Activated CD4-positive, alpha-beta T cell treated with anti-CD3 and anti-CD28 coated beads, Interleukin-2, amount 10 ng/mL, durations not matched to agents 24 days and 14 days (primary cell): ENCODE measurements at regions not wholly inside any gene's neighbourhood (a gene's known extent, or its start where the extent isn't known, plus 50 kb on each side); places are given as distances from the start of the nearest gene placed in this dataset.
"Not testable (repeated sequence)": the region's sequence is repeated elsewhere in the genome, so short reads cannot be mapped to it uniquely, and the experiment has no call there.

Experiments used
- DNase-seq: peaks from one replicate; pipeline ENCODE4 v3.0.0; 2022
- H3K27ac Mint-ChIP-seq: one replicate; pipeline ENCODE4 v1.8.0; 2022; ENCODE audit warnings: mild to moderate bottlenecking, mixed read lengths
- H3K27me3 Mint-ChIP-seq: one replicate; pipeline ENCODE4 v1.8.0; 2022; ENCODE audit warnings: mixed read lengths
- H3K36me3 Mint-ChIP-seq: one replicate; pipeline ENCODE4 v1.8.0; 2022; ENCODE audit warnings: low read depth, mild to moderate bottlenecking, mixed read lengths
- H3K4me1 Mint-ChIP-seq: one replicate; pipeline ENCODE4 v1.8.0; 2021; ENCODE audit warnings: mixed read lengths
- H3K4me3 Mint-ChIP-seq: one replicate; pipeline ENCODE4 v1.8.0; 2022; ENCODE audit warnings: mild to moderate bottlenecking, moderate library complexity, mixed read lengths
- H3K9me3 Mint-ChIP-seq: one replicate; pipeline ENCODE4 v1.8.0; 2021; ENCODE audit warnings: mixed read lengths
- intact Hi-C: fragments of 100-400 bp; cut with micrococcal nuclease; formaldehyde crosslinking; loops from one replicate; pipeline ENCODE4 v1.15.1; 2023

- Mint-ChIP-seq H3K27me3 (peaks cover 6% of the 10 kb centered on the region), H3K36me3 (no peaks in the 10 kb centered on the region), H3K27ac (no peak overlapping the region), H3K4me1 (no peaks in the 10 kb centered on the region), H3K4me3 (no peak overlapping the region), H3K9me3 (no peaks in the 10 kb centered on the region)
- no peak for DNase-seq
- intact Hi-C loops: no loop called here
Observed at GRCh38 chr11:88061111-88061510, 114.1 kb downstream of the RAB38 start.

- H3K27ac Mint-ChIP-seq: no peak overlapping the region
- no peaks in the 10 kb centered on the region for H3K9me3 Mint-ChIP-seq
- no peak for DNase-seq
- no peak overlapping the region for H3K4me3 Mint-ChIP-seq
- no peaks in the 10 kb centered on the region for H3K36me3 Mint-ChIP-seq
- H3K27me3 Mint-ChIP-seq: peaks cover 8% of the 10 kb centered on the region
- intact Hi-C loops: no loop called here
- H3K4me1 Mint-ChIP-seq: no peaks in the 10 kb centered on the region
Observed at GRCh38 chr11:88059326-88059725, 115.9 kb downstream of the RAB38 start.

GRCh38 chr11:88051396-88051795, 123.8 kb downstream of the RAB38 start:
- intact Hi-C loops: no loop called here
- H3K4me1 Mint-ChIP-seq: peaks cover 2% of the 10 kb centered on the region
- H3K9me3 Mint-ChIP-seq: no peaks in the 10 kb centered on the region
- peaks cover 2% of the 10 kb centered on the region for H3K27me3 Mint-ChIP-seq
- no peak overlapping the region for H3K27ac Mint-ChIP-seq
- H3K36me3 Mint-ChIP-seq: no peaks in the 10 kb centered on the region
- H3K4me3 Mint-ChIP-seq: no peak overlapping the region
- DNase-seq: no peak

- no peaks in the 10 kb centered on the region for H3K9me3 Mint-ChIP-seq
Observed at GRCh38 chr11:88050247-88050646, 125.0 kb downstream of the RAB38 start.

GRCh38 chr11:88045288-88045687, 130.0 kb downstream of the RAB38 start:
- H3K36me3 Mint-ChIP-seq, intact Hi-C loops, H3K27me3 Mint-ChIP-seq, DNase-seq, H3K9me3 Mint-ChIP-seq, H3K27ac Mint-ChIP-seq, H3K4me1 Mint-ChIP-seq, H3K4me3 Mint-ChIP-seq: not testable (repeated sequence)

More at GRCh38 chr11:88050247-88050646, 125.0 kb downstream of the RAB38 start:
- Mint-ChIP-seq H3K27ac (no peak overlapping the region), H3K36me3 (no peaks in the 10 kb centered on the region), H3K27me3 (peaks cover 2% of the 10 kb centered on the region), H3K4me1 (peaks cover 2% of the 10 kb centered on the region), H3K4me3 (no peak overlapping the region)
- DNase-seq: no peak
- intact Hi-C loops: no loop called here

GRCh38 chr11:88044658-88045057, 130.6 kb downstream of the RAB38 start:
- H3K4me1 Mint-ChIP-seq: not testable (repeated sequence)

GRCh38 chr11:88043149-88043548, 132.1 kb downstream of the RAB38 start:
- no peak overlapping the region for H3K4me3 Mint-ChIP-seq
- intact Hi-C loops: no loop called here
- no peaks in the 10 kb centered on the region for H3K4me1 Mint-ChIP-seq
- H3K9me3 Mint-ChIP-seq: no peaks in the 10 kb centered on the region
- peaks cover 9% of the 10 kb centered on the region for H3K27me3 Mint-ChIP-seq
- no peak for DNase-seq
- H3K27ac Mint-ChIP-seq: no peak overlapping the region
- H3K36me3 Mint-ChIP-seq: no peaks in the 10 kb centered on the region

More at GRCh38 chr11:88044658-88045057, 130.6 kb downstream of the RAB38 start:
- H3K27me3 Mint-ChIP-seq, H3K4me3 Mint-ChIP-seq, H3K9me3 Mint-ChIP-seq, DNase-seq, H3K27ac Mint-ChIP-seq, H3K36me3 Mint-ChIP-seq, intact Hi-C loops: not testable (repeated sequence)

- intact Hi-C loops: no loop called here
- DNase-seq: no peak
Observed at GRCh38 chr11:88042647-88043046, 132.6 kb downstream of the RAB38 start.

GRCh38 chr11:88042238-88042637, 133.0 kb downstream of the RAB38 start:
- Mint-ChIP-seq H3K27me3 (peaks cover 9% of the 10 kb centered on the region), H3K9me3 (no peaks in the 10 kb centered on the region), H3K4me1 (no peaks in the 10 kb centered on the region), H3K27ac (no peak overlapping the region), H3K4me3 (no peak overlapping the region), H3K36me3 (no peaks in the 10 kb centered on the region)
- no peak for DNase-seq
- intact Hi-C loops: no loop called here

More at GRCh38 chr11:88042647-88043046, 132.6 kb downstream of the RAB38 start:
- Mint-ChIP-seq H3K9me3 (no peaks in the 10 kb centered on the region), H3K27ac (no peak overlapping the region), H3K36me3 (no peaks in the 10 kb centered on the region), H3K4me3 (no peak overlapping the region), H3K4me1 (no peaks in the 10 kb centered on the region), H3K27me3 (peaks cover 9% of the 10 kb centered on the region)

- no peaks in the 10 kb centered on the region for H3K36me3 Mint-ChIP-seq
- no peak for DNase-seq
Observed at GRCh38 chr11:88041679-88042078, 133.6 kb downstream of the RAB38 start.

GRCh38 chr11:88040148-88040496, 135.1 kb downstream of the RAB38 start:
- DNase-seq: no peak
- Mint-ChIP-seq H3K4me3 (no peak overlapping the region), H3K9me3 (no peaks in the 10 kb centered on the region), H3K27me3 (peaks cover 9% of the 10 kb centered on the region), H3K27ac (no peak overlapping the region), H3K4me1 (no peaks in the 10 kb centered on the region), H3K36me3 (no peaks in the 10 kb centered on the region)
- intact Hi-C loops: no loop called here

More at GRCh38 chr11:88041679-88042078, 133.6 kb downstream of the RAB38 start:
- H3K4me3 Mint-ChIP-seq: no peak overlapping the region
- H3K27me3 Mint-ChIP-seq: peaks cover 9% of the 10 kb centered on the region
- no peak overlapping the region for H3K27ac Mint-ChIP-seq
- no peaks in the 10 kb centered on the region for H3K4me1 Mint-ChIP-seq
- intact Hi-C loops: no loop called here
- no peaks in the 10 kb centered on the region for H3K9me3 Mint-ChIP-seq

- Mint-ChIP-seq H3K4me3 (no peak overlapping the region), H3K9me3 (no peaks in the 10 kb centered on the region), H3K27ac (no peak overlapping the region), H3K4me1 (no peaks in the 10 kb centered on the region), H3K36me3 (no peaks in the 10 kb centered on the region), H3K27me3 (peaks cover 9% of the 10 kb centered on the region)
- DNase-seq: no peak
- intact Hi-C loops: no loop called here
Observed at GRCh38 chr11:88039476-88040147, 135.6 kb downstream of the RAB38 start.

GRCh38 chr11:88038063-88038462, 137.2 kb downstream of the RAB38 start:
- H3K9me3 Mint-ChIP-seq: no peaks in the 10 kb centered on the region
- H3K27ac Mint-ChIP-seq: no peak overlapping the region
- DNase-seq: no peak
- H3K4me1 Mint-ChIP-seq: no peaks in the 10 kb centered on the region
- intact Hi-C loops: no loop called here
- H3K4me3 Mint-ChIP-seq: no peak overlapping the region
- H3K27me3 Mint-ChIP-seq: peaks cover 4% of the 10 kb centered on the region
- no peaks in the 10 kb centered on the region for H3K36me3 Mint-ChIP-seq

GRCh38 chr11:88036701-88037100, 138.5 kb downstream of the RAB38 start:
- intact Hi-C loops: no loop called here
- no peak overlapping the region for H3K4me3 Mint-ChIP-seq
- DNase-seq: no peak
- H3K27ac Mint-ChIP-seq: no peak overlapping the region
- peaks cover 4% of the 10 kb centered on the region for H3K27me3 Mint-ChIP-seq
- no peaks in the 10 kb centered on the region for H3K4me1 Mint-ChIP-seq
- no peaks in the 10 kb centered on the region for H3K36me3 Mint-ChIP-seq
- no peaks in the 10 kb centered on the region for H3K9me3 Mint-ChIP-seq

- Mint-ChIP-seq H3K27ac (no peak overlapping the region), H3K27me3 (peaks cover 2% of the 10 kb centered on the region), H3K9me3 (no peaks in the 10 kb centered on the region), H3K36me3 (no peaks in the 10 kb centered on the region), H3K4me3 (no peak overlapping the region), H3K4me1 (no peaks in the 10 kb centered on the region)
- DNase-seq: no peak
- intact Hi-C loops: no loop called here
Observed at GRCh38 chr11:88035271-88035670, 140.0 kb downstream of the RAB38 start.
